Sigmoid colon (tissue), 3 donors: ENCODE measurements at regions not wholly inside any gene's neighbourhood (a gene's known extent, or its start where the extent isn't known, plus 50 kb on each side); places are given as distances from the start of the nearest gene placed in this dataset.

ENCODE experiments used
- CTCF ChIP-seq, 4 experiments: fragments of 450-650 bp in 3 of 4; fragments of 200-600 bp in 1 of 4; IDR thresholded peaks; one replicate each; pipeline ENCODE4 v1.5.1; 2016 to 2019; ENCODE audit warnings: antibody characterized with exemption in 4 of 4, mild to moderate bottlenecking in 3 of 4, moderate library complexity in 2 of 4
- POLR2A ChIP-seq, 2 donors: fragments of 450-650 bp; IDR thresholded peaks; one replicate each; pipeline ENCODE4 v1.6.1; 2016; ENCODE audit warnings: antibody characterized with exemption in 2 of 2, mild to moderate bottlenecking in 2 of 2, moderate library complexity in 2 of 2

DNA sequence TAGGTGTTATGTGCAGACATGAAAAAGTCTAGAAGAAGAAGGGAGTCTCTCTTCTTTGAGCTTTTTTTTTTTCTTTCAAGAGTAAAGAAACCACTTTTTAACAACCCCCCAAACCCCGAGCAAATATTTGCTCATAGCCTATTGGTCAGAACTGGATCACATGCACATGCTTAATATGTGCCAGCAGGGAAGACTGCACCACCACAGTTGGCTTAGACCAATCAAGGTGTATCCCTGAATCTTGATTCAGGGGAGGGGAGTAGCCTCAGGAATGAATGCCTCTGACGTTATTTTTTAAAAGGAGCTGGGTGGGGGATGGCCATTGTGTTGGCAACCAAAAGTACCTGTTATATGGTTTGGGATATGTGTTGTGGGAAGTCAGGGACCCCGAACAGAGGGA lies 171.4 kb upstream of the NABP1 start:
- TF ChIP-seq POLR2A (IDR thresholded peaks at IDR 0.05) (no peak), CTCF (IDR thresholded peaks at IDR 0.05) (no peak)
